ENCODE measurements at regions not wholly inside any gene's neighbourhood (a gene's known extent, or its start where the extent isn't known, plus 50 kb on each side); places are given as distances from the start of the nearest gene placed in this dataset.
A peak's percentile ranks its signal among the peaks of the same experiment; 100 is the strongest.

- no peak for DNase-seq (ENCODE audit: low spot score)
- no peak overlapping the region for H3K27ac ChIP-seq
- H3K27me3 ChIP-seq (replicated peaks; ENCODE audit: insufficient read depth) = no peaks in the 10 kb centered on the region
- TF ChIP-seq CTCF (IDR thresholded peaks at IDR 0.05) = peak; percentile 33
- H3K36me3 ChIP-seq = no peaks in the 10 kb centered on the region
- no peak for ATAC-seq (ENCODE audit: insufficient number of reproducible peaks, low FRiP score, low read depth)
- H3K9me3 ChIP-seq = no peaks in the 10 kb centered on the region
- no peaks in the 10 kb centered on the region for H3K4me1 ChIP-seq (ENCODE audit: control insufficient read depth in 1 of 2, low read depth in 2 of 2)
- no peak overlapping the region for H3K4me3 ChIP-seq
Measured at GRCh38 chr17:79188048-79188447, 113.4 kb downstream of the ENGASE start.

GRCh38 chr17:79187186-79187585 is 112.6 kb downstream of the ENGASE start:
- no peak overlapping the region for H3K4me3 ChIP-seq
- no peak overlapping the region for H3K27ac ChIP-seq
- H3K4me1 ChIP-seq (ENCODE audit: control insufficient read depth in 1 of 2, low read depth in 2 of 2) = no peaks in the 10 kb centered on the region
- no peaks in the 10 kb centered on the region for H3K36me3 ChIP-seq
- H3K9me3 ChIP-seq = no peaks in the 10 kb centered on the region
- DNase-seq (ENCODE audit: low spot score) (no peak), ATAC-seq (ENCODE audit: insufficient number of reproducible peaks, low FRiP score, low read depth) (no peak)
- no peaks in the 10 kb centered on the region for H3K27me3 ChIP-seq (replicated peaks; ENCODE audit: insufficient read depth)
- TF ChIP-seq CTCF (IDR thresholded peaks at IDR 0.05) = no peak

- H3K9me3 ChIP-seq = no peaks in the 10 kb centered on the region
- H3K4me3 ChIP-seq = no peak overlapping the region
- no peaks in the 10 kb centered on the region for H3K27me3 ChIP-seq (replicated peaks; ENCODE audit: insufficient read depth)
- ATAC-seq (ENCODE audit: insufficient number of reproducible peaks, low FRiP score, low read depth) (no peak), DNase-seq (ENCODE audit: low spot score) (no peak)
- no peak for TF ChIP-seq CTCF (IDR thresholded peaks at IDR 0.05)
- no peak overlapping the region for H3K27ac ChIP-seq
- H3K4me1 ChIP-seq (ENCODE audit: control insufficient read depth in 1 of 2, low read depth in 2 of 2) = no peaks in the 10 kb centered on the region
- no peaks in the 10 kb centered on the region for H3K36me3 ChIP-seq
Measured at GRCh38 chr17:79186406-79186805, 111.8 kb downstream of the ENGASE start.

GRCh38 chr17:79185671-79186070 is 111.0 kb downstream of the ENGASE start:
- no peak for TF ChIP-seq CTCF (IDR thresholded peaks at IDR 0.05)
- Histone ChIP-seq H3K4me1 (ENCODE audit: control insufficient read depth in 1 of 2, low read depth in 2 of 2) (no peaks in the 10 kb centered on the region), H3K27me3 (replicated peaks; ENCODE audit: insufficient read depth) (no peaks in the 10 kb centered on the region), H3K36me3 (no peaks in the 10 kb centered on the region), H3K9me3 (no peaks in the 10 kb centered on the region), H3K4me3 (no peak overlapping the region), H3K27ac (no peak overlapping the region)
- ATAC-seq (ENCODE audit: insufficient number of reproducible peaks, low FRiP score, low read depth) (no peak), DNase-seq (ENCODE audit: low spot score) (no peak)

- H3K27me3 ChIP-seq (replicated peaks; ENCODE audit: insufficient read depth) = no peaks in the 10 kb centered on the region
- no peak overlapping the region for H3K4me3 ChIP-seq
- no peak for TF ChIP-seq CTCF (IDR thresholded peaks at IDR 0.05)
- no peak for DNase-seq (ENCODE audit: low spot score)
- no peaks in the 10 kb centered on the region for H3K9me3 ChIP-seq
- no peaks in the 10 kb centered on the region for H3K4me1 ChIP-seq (ENCODE audit: control insufficient read depth in 1 of 2, low read depth in 2 of 2)
- H3K36me3 ChIP-seq = no peaks in the 10 kb centered on the region
- no peak overlapping the region for H3K27ac ChIP-seq
- no peak for ATAC-seq (ENCODE audit: insufficient number of reproducible peaks, low FRiP score, low read depth)
Measured at GRCh38 chr17:79184219-79184618, 109.6 kb downstream of the ENGASE start.

Data from thoracic aorta (tissue), 2 donors.